ENCODE measurements at regions not wholly inside any gene's neighbourhood (a gene's known extent, or its start where the extent isn't known, plus 50 kb on each side); places are given as distances from the start of the nearest gene placed in this dataset.
A peak's percentile ranks its signal among the peaks of the same experiment; 100 is the strongest.

GRCh38 chr7:68420342-68421192 is 1177.7 kb upstream of the AUTS2 start:
- no peak for DNase-seq (ENCODE audit: low spot score)

- no peak for DNase-seq (ENCODE audit: low spot score)
Measured at GRCh38 chr7:68421712-68422111, 1176.6 kb upstream of the AUTS2 start.

GRCh38 chr7:68422281-68422680 is 1176.0 kb upstream of the AUTS2 start:
- no peak for DNase-seq (ENCODE audit: low spot score)

GRCh38 chr7:68423356-68423755 is 1174.9 kb upstream of the AUTS2 start:
- no peak for DNase-seq (ENCODE audit: low spot score)

- DNase-seq (ENCODE audit: low spot score): no peak
Measured at GRCh38 chr7:68424658-68425297, 1173.5 kb upstream of the AUTS2 start.

GRCh38 chr7:68425377-68425776 is 1172.9 kb upstream of the AUTS2 start:
- DNase-seq (ENCODE audit: low spot score): peak; percentile 51

- no peak for DNase-seq (ENCODE audit: low spot score)
Measured at GRCh38 chr7:68429411-68430117, 1168.7 kb upstream of the AUTS2 start.

GRCh38 chr7:68432585-68432984 is 1165.7 kb upstream of the AUTS2 start:
- no peak for DNase-seq (ENCODE audit: low spot score)

- DNase-seq (ENCODE audit: low spot score): no peak
Measured at GRCh38 chr7:68433462-68434070, 1164.7 kb upstream of the AUTS2 start.

- no peak for DNase-seq (ENCODE audit: low spot score)
Measured at GRCh38 chr7:68434857-68435256, 1163.4 kb upstream of the AUTS2 start.

- no peak for DNase-seq (ENCODE audit: low spot score)
Measured at GRCh38 chr7:68438016-68438415, 1160.3 kb upstream of the AUTS2 start.

- no peak for DNase-seq (ENCODE audit: low spot score)
Measured at GRCh38 chr7:68438811-68439210, 1159.5 kb upstream of the AUTS2 start.

GRCh38 chr7:68439897-68440296 is 1158.4 kb upstream of the AUTS2 start:
- DNase-seq (ENCODE audit: low spot score): no peak

GRCh38 chr7:68440866-68441265 is 1157.4 kb upstream of the AUTS2 start:
- no peak for DNase-seq (ENCODE audit: low spot score)

GRCh38 chr7:68441645-68442044 is 1156.6 kb upstream of the AUTS2 start:
- DNase-seq (ENCODE audit: low spot score): no peak

GRCh38 chr7:68442931-68443631 is 1155.2 kb upstream of the AUTS2 start:
- DNase-seq (ENCODE audit: low spot score): no peak

GRCh38 chr7:68444042-68444441 is 1154.2 kb upstream of the AUTS2 start:
- DNase-seq (ENCODE audit: low spot score): no peak

GRCh38 chr7:68444956-68445355 is 1153.3 kb upstream of the AUTS2 start:
- no peak for DNase-seq (ENCODE audit: low spot score)

- no peak for DNase-seq (ENCODE audit: low spot score)
Measured at GRCh38 chr7:68446183-68446582, 1152.1 kb upstream of the AUTS2 start.

- DNase-seq (ENCODE audit: low spot score): no peak
Measured at GRCh38 chr7:68449099-68449498, 1149.2 kb upstream of the AUTS2 start.

GRCh38 chr7:68449816-68450215 is 1148.5 kb upstream of the AUTS2 start:
- no peak for DNase-seq (ENCODE audit: low spot score)

All from mesenteric fat pad (tissue), 1 donor.